ENCODE measurements at regions not wholly inside any gene's neighbourhood (a gene's known extent, or its start where the extent isn't known, plus 50 kb on each side); places are given as distances from the start of the nearest gene placed in this dataset.

DNA sequence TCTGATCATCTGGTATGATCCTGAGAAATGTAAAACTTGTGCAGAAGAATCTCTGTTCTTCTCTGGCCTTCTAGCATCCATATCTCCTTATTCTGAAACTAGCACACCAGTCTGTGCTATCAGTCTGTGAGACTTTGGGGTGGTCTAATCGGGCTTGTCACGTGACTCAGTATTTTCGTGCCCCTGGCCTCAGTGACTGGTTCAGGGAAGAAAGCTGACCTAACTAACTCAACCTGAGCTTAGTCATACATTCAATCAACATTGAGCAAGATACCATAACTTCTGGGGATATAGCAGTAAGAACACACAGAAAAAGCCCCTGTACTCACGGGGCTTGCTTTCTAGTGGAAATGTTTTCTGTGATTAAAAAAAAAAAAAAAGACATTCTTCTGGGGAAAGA is 109.3 kb downstream of the DKK1 start:
- no peaks in the 10 kb centered on the region for H3K36me3 Mint-ChIP-seq (ENCODE audit: insufficient read depth in 1 of 3, low read depth in 3 of 3)
- no peaks in the 10 kb centered on the region for H4K20me1 ChIP-seq (ENCODE audit: control insufficient read depth, insufficient read depth, insufficient read length)
- H3K27ac Mint-ChIP-seq: no peak overlapping the region
- H3K9ac ChIP-seq (ENCODE audit: extremely low read depth, insufficient read length, low read length): no peak overlapping the region
- no peak overlapping the region for H4K5ac ChIP-seq (ENCODE audit: insufficient read length, low read depth, low read length)
- no peaks in the 10 kb centered on the region for H3K4me1 ChIP-seq (ENCODE audit: insufficient read depth, low read length)
- DNase-seq: no peak
- no peak overlapping the region for H4K91ac ChIP-seq (ENCODE audit: insufficient read length, low read depth, low read length)
- peaks cover 0 to 2% of the 10 kb centered on the region in 2 experiments; a peak in 1 of 5 replicates for H3K9me3 Mint-ChIP-seq
- H3K14ac ChIP-seq (ENCODE audit: insufficient read depth, low read length): no peak overlapping the region
- no peaks in the 10 kb centered on the region for H3K23me2 ChIP-seq (ENCODE audit: insufficient read length, low read depth, low read length, poor library complexity, severe bottlenecking)
- no peak overlapping the region for H2BK120ac ChIP-seq (ENCODE audit: low read depth, low read length, poor library complexity, severe bottlenecking)
- WGBS (ENCODE audit: extremely low coverage, insufficient read length, low lambda C conversion rate): no CpG with 5 or more reads among the region's 4 CpGs
- no peaks in the 10 kb centered on the region for H3K9me3 ChIP-seq (ENCODE audit: control insufficient read depth, low read depth, low read length)
- H2BK15ac ChIP-seq (ENCODE audit: low read depth, low read length): no peak overlapping the region
- no peak overlapping the region for H3K18ac ChIP-seq (ENCODE audit: insufficient read length, low read depth, low read length)
- no peak overlapping the region for H3K56ac ChIP-seq (ENCODE audit: insufficient read length, low read depth, low read length)
- H3K23ac ChIP-seq (ENCODE audit: insufficient read length, low read depth, low read length): no peak overlapping the region
- H2BK20ac ChIP-seq (ENCODE audit: low read depth, low read length, poor library complexity, severe bottlenecking): no peak overlapping the region
- no peak overlapping the region for H4K8ac ChIP-seq (replicated peaks; ENCODE audit: insufficient read length, low read depth, low read length)
- H2AK5ac ChIP-seq (ENCODE audit: insufficient read length, low read length): no peak overlapping the region
- TF ChIP-seq, protein P1, sequence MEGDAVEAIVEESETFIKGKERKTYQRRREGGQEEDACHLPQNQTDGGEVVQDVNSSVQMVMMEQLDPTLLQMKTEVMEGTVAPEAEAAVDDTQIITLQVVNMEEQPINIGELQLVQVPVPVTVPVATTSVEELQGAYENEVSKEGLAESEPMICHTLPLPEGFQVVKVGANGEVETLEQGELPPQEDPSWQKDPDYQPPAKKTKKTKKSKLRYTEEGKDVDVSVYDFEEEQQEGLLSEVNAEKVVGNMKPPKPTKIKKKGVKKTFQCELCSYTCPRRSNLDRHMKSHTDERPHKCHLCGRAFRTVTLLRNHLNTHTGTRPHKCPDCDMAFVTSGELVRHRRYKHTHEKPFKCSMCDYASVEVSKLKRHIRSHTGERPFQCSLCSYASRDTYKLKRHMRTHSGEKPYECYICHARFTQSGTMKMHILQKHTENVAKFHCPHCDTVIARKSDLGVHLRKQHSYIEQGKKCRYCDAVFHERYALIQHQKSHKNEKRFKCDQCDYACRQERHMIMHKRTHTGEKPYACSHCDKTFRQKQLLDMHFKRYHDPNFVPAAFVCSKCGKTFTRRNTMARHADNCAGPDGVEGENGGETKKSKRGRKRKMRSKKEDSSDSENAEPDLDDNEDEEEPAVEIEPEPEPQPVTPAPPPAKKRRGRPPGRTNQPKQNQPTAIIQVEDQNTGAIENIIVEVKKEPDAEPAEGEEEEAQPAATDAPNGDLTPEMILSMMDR (conservative IDR thresholded peaks at IDR 0.05): no peak
- H3K79me2 ChIP-seq (ENCODE audit: insufficient read depth, low read length): no peaks in the 10 kb centered on the region
- no peak overlapping the region for H2BK12ac ChIP-seq (ENCODE audit: insufficient read length, low read depth, low read length)
- H2BK5ac ChIP-seq (ENCODE audit: insufficient read length, low read length): no peak overlapping the region
- no peaks in the 10 kb centered on the region for H3K79me1 ChIP-seq (ENCODE audit: insufficient read depth, low read depth, low read length, poor library complexity, severe bottlenecking)
- no peak overlapping the region for H3K4me2 ChIP-seq (ENCODE audit: insufficient read depth, insufficient read length, low read length)
- no peak overlapping the region for H2AFZ ChIP-seq (ENCODE audit: low read length)
- no peak overlapping the region for H3K4ac ChIP-seq (ENCODE audit: low read depth, low read length)
- no peak overlapping the region for H3K4me3 Mint-ChIP-seq
- H3K27me3 ChIP-seq (ENCODE audit: insufficient read depth, low read length): no peaks in the 10 kb centered on the region
- no peak overlapping the region for H3K27ac ChIP-seq (ENCODE audit: insufficient read length, low read depth, low read length)
- H3T11ph ChIP-seq (ENCODE audit: low read length): no peak overlapping the region
- peaks cover 5 to 8% of the 10 kb centered on the region in 2 experiments for H3K4me1 Mint-ChIP-seq
- H3K27me3 Mint-ChIP-seq (ENCODE audit: low read depth): no peaks in the 10 kb centered on the region
